ENCODE measurements at regions not wholly inside any gene's neighbourhood (a gene's known extent, or its start where the extent isn't known, plus 50 kb on each side); places are given as distances from the start of the nearest gene placed in this dataset.

DNA sequence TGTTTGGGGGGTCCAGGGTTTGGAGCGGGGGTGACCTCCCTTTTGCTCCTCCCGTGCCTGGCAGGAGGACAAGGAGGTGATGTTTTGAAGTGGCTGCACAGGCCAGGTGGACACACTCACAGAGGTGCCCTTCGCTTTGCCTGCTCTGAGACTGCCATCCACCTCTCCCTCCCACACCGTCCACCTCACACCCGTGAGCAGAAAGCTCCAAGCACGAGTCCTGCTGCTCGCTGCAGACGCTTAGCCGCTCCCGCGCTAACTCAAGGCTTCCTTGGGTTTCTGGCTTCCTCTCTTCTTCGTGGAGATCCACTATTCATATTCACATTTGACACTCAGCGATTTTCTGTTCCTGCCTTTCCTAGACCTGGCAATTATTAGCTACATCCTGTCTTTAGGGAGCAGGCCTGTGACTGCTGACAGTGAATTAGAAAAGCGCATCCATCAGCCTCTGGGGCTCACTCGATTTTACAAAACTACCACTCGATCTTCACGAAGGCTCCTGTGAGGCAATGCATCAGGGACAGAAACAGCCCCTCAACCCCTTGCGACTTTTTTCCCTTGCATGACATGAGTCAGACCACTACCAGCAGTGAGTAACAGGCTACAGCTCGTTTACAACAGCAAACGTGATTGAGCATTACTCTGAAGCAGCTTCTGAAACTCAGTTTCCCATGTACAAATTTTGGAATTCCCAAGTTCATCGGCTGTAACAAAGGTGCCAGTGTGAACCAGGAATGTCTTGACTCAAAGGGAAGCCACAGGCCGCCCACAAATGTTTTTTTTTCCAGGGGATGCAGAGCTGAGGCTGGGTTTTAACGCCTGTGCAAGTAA lies 238.7 kb upstream of the SOX11 start:
- TF ChIP-seq EZH2 (IDR thresholded peaks at IDR 0.05) (no peak), POLR2AphosphoS5 (IDR thresholded peaks at IDR 0.05; ENCODE audit: borderline replicate concordance, low read depth, low read length) (no peak), FOXP2 (optimal IDR thresholded peaks at IDR 0.05; ENCODE audit: control extremely low read depth, extremely low read length, insufficient read depth) (no peak)
